Epithelial cell of esophagus (primary cell): ENCODE measurements at regions not wholly inside any gene's neighbourhood (a gene's known extent, or its start where the extent isn't known, plus 50 kb on each side); places are given as distances from the start of the nearest gene placed in this dataset.

Experiments
- DNase-seq: peaks from one replicate; pipeline ENCODE4 v3.0.0; 2010; ENCODE audit warnings: low read depth
- H3K4me3 ChIP-seq: 2 replicates; pipeline ENCODE4 v1.5.1; 2011; ENCODE audit warnings: mild to moderate bottlenecking, low read length, control low read depth
- CTCF ChIP-seq: IDR thresholded peaks from 2 replicates; pipeline ENCODE4 v1.5.1; 2011; ENCODE audit warnings: low read depth, mild to moderate bottlenecking, low read length, control low read depth, inconsistent platforms; ENCODE audit not compliant: insufficient read depth; ENCODE audit errors: missing control alignments

GRCh38 chr14:71604231-71604630 lies 328.0 kb upstream of the RGS6 start:
- no peak for TF ChIP-seq CTCF

DNA sequence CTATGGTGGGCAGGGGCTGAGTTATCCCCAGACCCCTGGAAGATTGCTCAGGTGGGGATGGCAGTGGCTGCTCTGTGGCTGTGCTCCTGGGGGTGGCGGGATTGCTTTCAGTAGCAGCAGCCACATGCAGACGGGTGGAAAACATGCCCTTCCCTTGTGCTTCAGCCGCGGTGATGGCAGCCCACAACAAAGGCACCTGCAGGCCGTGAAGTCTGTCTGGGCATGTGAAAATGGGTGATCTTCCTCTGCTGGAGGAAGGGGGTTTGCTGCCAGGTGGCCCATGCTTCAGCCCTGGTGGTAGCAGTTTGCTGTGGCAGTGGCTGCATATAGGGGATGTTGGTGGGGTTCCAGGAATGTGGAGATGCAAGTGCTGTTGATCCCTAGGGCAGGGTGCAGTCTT lies 326.2 kb upstream of the RGS6 start:
- no peak for TF ChIP-seq CTCF
- no peak for DNase-seq

More at GRCh38 chr14:71604231-71604630, 328.0 kb upstream of the RGS6 start:
- DNase-seq = no peak
- H3K4me3 ChIP-seq = no peak overlapping the region

GRCh38 chr14:71606575-71606974 lies 325.7 kb upstream of the RGS6 start:
- H3K4me3 ChIP-seq = no peak overlapping the region
- no peak for DNase-seq
- TF ChIP-seq CTCF = no peak

More for the DNA sequence above, 326.2 kb upstream of the RGS6 start:
- H3K4me3 ChIP-seq = no peak overlapping the region

DNA sequence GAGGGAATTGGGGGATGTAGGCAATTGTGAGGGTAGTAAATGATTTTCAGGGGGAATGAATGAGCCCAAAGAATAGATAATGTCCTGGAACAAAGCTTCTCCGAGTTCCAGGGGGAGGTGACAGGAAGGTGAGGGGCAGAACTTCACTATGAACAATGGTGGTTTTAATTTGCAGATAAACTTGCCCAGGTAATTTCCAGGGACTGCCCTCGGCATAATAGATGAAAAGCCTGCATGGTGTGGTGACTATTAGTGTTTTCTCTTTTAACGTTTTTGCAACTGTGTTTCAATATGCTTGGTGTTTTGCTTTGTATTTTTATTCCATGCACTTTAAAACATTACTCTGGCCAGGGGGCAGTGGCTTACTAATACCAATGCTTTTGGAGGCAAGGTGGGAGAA lies 325.2 kb upstream of the RGS6 start:
- DNase-seq = no peak
- no peak overlapping the region for H3K4me3 ChIP-seq
- TF ChIP-seq CTCF = no peak

DNA sequence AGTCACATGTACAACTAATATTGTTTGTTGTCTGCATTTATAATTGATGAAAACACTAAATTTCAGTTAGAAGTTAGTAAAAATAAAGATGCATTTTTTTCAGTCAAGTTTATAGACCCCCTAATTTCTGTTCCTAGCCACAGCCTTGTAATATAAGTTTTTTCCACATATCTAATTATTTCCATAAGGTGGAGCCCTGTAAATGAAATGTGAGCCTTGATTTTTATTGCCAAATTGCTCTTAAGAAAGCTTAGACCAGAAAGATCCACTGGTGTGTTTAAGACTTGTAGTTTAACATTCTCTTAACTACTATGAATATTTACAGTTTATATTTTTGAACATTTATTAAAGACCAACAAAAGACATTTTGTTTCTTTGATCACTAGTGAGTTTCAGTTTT lies 322.1 kb upstream of the RGS6 start:
- no peak overlapping the region for H3K4me3 ChIP-seq
- DNase-seq = no peak
- no peak for TF ChIP-seq CTCF

GRCh38 chr14:71610797-71611196 lies 321.4 kb upstream of the RGS6 start:
- no peak overlapping the region for H3K4me3 ChIP-seq
- no peak for TF ChIP-seq CTCF
- DNase-seq = no peak

GRCh38 chr14:71613168-71613567 lies 319.1 kb upstream of the RGS6 start:
- DNase-seq = no peak
- no peak overlapping the region for H3K4me3 ChIP-seq
- TF ChIP-seq CTCF = no peak
